ENCODE measurements at regions not wholly inside any gene's neighbourhood (a gene's known extent, or its start where the extent isn't known, plus 50 kb on each side); places are given as distances from the start of the nearest gene placed in this dataset.

DNA sequence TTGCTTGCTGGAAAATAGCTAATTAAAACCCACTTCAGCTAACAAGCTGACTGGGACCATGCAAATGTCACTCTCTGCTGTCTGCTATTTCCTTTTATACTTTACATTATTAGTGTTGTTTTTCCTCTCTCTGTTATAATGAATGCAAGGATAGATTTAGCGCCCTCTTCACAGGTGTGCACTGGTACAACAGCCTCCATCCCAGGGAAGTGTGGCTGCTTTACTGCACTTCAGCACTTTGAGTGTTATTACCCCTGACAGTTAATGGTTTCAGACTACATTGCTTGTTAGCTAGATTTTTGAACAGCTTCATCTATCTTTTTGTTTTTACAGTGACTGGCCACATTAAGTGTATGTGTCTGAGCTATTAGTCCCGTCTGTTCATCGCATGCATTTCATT lies 405.7 kb downstream of the RNF144B start:
- TF ChIP-seq RFX5 (IDR thresholded peaks at IDR 0.05; ENCODE audit: low read depth, low read length) = no peak
- TF ChIP-seq, protein P1, sequence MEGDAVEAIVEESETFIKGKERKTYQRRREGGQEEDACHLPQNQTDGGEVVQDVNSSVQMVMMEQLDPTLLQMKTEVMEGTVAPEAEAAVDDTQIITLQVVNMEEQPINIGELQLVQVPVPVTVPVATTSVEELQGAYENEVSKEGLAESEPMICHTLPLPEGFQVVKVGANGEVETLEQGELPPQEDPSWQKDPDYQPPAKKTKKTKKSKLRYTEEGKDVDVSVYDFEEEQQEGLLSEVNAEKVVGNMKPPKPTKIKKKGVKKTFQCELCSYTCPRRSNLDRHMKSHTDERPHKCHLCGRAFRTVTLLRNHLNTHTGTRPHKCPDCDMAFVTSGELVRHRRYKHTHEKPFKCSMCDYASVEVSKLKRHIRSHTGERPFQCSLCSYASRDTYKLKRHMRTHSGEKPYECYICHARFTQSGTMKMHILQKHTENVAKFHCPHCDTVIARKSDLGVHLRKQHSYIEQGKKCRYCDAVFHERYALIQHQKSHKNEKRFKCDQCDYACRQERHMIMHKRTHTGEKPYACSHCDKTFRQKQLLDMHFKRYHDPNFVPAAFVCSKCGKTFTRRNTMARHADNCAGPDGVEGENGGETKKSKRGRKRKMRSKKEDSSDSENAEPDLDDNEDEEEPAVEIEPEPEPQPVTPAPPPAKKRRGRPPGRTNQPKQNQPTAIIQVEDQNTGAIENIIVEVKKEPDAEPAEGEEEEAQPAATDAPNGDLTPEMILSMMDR (conservative IDR thresholded peaks at IDR 0.05; ENCODE audit: low read depth, low read length) = no peak
- TF ChIP-seq RAD21 (IDR thresholded peaks at IDR 0.05; ENCODE audit: low read length) = no peak
- TF ChIP-seq NFE2L2 (IDR thresholded peaks at IDR 0.05; ENCODE audit: low read depth, low read length) = no peak
- no peak for TF ChIP-seq CEBPB (IDR thresholded peaks at IDR 0.05; ENCODE audit: low read depth, low read length)
- TF ChIP-seq POLR2A (IDR thresholded peaks at IDR 0.05; ENCODE audit: low read depth, low read length) = no peak
- TF ChIP-seq, protein P2, sequence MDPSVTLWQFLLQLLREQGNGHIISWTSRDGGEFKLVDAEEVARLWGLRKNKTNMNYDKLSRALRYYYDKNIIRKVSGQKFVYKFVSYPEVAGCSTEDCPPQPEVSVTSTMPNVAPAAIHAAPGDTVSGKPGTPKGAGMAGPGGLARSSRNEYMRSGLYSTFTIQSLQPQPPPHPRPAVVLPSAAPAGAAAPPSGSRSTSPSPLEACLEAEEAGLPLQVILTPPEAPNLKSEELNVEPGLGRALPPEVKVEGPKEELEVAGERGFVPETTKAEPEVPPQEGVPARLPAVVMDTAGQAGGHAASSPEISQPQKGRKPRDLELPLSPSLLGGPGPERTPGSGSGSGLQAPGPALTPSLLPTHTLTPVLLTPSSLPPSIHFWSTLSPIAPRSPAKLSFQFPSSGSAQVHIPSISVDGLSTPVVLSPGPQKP (IDR thresholded peaks at IDR 0.05; ENCODE audit: borderline replicate concordance, low read depth, low read length) = no peak
- TF ChIP-seq RCOR1 (IDR thresholded peaks at IDR 0.05; ENCODE audit: insufficient replicate concordance, low read length) = no peak
- TF ChIP-seq MXI1 (IDR thresholded peaks at IDR 0.05; ENCODE audit: borderline replicate concordance, low read depth, low read length) = no peak
- TF ChIP-seq SMC3 (IDR thresholded peaks at IDR 0.05; ENCODE audit: low read depth, low read length) = no peak
- TF ChIP-seq, protein P3, sequence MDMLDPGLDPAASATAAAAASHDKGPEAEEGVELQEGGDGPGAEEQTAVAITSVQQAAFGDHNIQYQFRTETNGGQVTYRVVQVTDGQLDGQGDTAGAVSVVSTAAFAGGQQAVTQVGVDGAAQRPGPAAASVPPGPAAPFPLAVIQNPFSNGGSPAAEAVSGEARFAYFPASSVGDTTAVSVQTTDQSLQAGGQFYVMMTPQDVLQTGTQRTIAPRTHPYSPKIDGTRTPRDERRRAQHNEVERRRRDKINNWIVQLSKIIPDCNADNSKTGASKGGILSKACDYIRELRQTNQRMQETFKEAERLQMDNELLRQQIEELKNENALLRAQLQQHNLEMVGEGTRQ (IDR thresholded peaks at IDR 0.05; ENCODE audit: low read depth, low read length) = no peak
- no peak for TF ChIP-seq BHLHE40 (IDR thresholded peaks at IDR 0.05; ENCODE audit: low read depth, low read length)
- no peak for TF ChIP-seq FOS (IDR thresholded peaks at IDR 0.05; ENCODE audit: low read depth, low read length)

Measured in IMR-90 (cell line).